GM21619 (cell line): ENCODE measurements at regions not wholly inside any gene's neighbourhood (a gene's known extent, or its start where the extent isn't known, plus 50 kb on each side); places are given as distances from the start of the nearest gene placed in this dataset.
A peak's percentile ranks its signal among the peaks of the same experiment; 100 is the strongest.

Experiments used
- ATAC-seq: cut with Tn5 transposase; IDR thresholded peaks from one replicate; pipeline ENCODE4 v1.9.1; 2021; ENCODE audit not compliant: unreplicated experiment

DNA sequence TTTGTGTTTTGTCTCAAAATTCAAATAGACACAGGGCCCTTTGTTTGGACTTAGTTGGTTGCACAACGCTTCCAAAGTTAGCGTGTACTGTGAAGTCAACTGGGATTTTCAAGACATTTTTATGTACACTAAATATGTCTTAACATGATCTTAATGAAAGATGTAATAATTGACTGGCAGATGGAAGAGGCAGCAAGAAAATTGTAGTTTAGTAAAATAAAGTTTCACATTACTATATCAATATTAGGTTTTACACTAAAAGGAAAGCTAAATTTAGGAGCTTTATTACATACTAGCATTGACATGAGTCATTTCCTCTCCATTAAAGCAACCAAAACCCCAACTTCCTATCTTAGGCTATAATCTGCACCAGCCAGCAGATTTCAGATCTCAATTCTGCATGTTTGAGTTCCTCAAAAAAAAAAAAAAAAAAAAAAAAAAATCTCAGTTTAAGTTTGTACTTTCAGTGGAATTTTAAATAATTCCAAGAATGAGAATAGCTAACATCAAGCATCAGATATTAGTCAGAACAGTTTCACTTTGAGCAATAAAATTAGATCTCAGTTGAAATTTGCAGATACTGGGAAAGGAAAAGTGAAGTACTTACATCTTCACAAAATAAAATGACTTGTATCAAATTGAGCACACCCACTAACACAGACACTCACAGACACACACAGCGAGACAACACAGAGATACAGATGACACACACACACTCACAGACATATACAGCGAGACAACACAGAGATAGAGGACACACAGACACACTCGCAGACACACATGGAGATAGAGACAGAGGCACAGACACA, 346.6 kb upstream of the KLF6 start:
- peak; percentile 67 for ATAC-seq

- no peak for ATAC-seq
Observed at GRCh38 chr10:4130685-4131084, 345.7 kb upstream of the KLF6 start.

GRCh38 chr10:4129866-4130477, 345.0 kb upstream of the KLF6 start:
- no peak for ATAC-seq

DNA sequence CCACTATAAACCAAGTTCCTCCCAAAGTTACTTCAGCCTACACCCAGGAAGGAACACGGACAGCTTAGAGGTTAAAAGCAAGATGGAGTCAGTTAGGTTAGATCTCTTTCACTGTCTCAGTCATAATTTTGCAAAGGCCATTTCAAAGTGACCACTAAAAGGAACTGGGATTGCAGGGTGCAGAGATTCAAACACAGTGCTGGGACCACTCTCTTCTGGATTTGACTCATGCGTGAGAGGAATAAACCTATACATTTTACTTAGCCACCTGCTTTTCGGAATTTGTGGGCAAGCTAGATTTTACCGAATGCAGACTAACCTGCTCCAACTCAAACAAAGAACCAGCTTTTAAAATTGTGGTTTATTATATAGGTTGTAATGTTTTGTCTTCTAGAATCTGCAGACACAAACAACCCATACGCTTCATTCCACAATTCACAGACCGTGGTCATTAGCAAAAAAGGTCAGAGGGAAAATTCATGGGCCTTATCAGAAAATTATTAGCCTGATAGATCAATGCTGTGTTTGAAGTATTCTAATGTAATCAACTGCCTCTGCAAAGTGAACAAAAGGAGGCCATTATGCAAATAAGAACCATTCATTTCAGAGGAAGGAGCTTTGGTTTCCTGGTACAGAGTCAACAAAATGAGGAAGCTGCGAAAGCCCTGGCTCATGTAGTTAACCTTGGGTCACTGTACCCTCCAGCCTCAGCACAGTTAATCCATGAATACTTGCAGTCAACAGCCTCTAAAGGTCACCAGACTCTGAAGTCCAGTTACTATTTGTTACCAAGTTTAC, 342.7 kb upstream of the KLF6 start:
- peak; percentile 52 for ATAC-seq

DNA sequence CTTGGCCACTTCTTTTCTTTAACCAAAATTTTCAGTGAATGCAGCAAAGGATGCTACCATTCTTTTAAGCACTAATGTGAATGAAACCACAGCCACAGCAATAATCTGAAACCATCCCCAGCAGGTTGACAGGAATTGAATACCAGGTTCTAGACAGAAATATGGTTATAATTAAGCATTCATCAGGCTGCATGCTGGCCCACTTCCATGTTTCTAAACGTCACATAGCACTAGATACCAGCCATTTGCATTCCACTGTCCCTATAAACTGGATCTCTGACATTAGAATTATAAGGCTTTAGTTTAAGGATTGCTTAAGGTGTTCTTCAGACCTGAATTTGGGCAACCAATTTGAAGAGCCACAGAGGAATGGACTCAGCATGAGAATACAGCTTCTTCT, 340.8 kb upstream of the KLF6 start:
- no peak for ATAC-seq

- ATAC-seq, result peak; percentile 74
Observed at GRCh38 chr10:4121502-4122380, 336.7 kb upstream of the KLF6 start.

- no peak for ATAC-seq
Observed at GRCh38 chr10:4120096-4120853, 335.3 kb upstream of the KLF6 start.

- no peak for ATAC-seq
Observed at GRCh38 chr10:4119107-4119506, 334.1 kb upstream of the KLF6 start.

DNA sequence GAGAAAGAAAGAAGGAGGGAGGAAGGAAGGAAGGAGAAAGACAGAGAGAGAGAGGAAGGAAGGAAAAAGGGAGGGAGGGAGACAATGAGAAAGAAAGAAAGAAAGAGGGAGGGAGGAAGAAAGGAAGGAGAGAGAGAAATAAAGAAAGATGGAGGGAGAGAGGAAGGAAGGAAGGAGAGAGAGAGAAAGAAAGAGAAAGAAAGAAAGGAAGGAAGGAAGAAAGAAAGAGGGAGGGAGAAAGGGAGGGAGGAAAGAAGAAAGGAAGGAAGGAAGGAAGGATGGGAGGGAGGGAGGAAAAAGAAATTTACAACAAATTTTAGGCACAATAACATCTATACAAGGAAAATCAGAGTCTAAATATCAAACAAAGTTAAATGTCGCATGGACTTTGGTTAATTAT, 332.6 kb upstream of the KLF6 start:
- no peak for ATAC-seq

DNA sequence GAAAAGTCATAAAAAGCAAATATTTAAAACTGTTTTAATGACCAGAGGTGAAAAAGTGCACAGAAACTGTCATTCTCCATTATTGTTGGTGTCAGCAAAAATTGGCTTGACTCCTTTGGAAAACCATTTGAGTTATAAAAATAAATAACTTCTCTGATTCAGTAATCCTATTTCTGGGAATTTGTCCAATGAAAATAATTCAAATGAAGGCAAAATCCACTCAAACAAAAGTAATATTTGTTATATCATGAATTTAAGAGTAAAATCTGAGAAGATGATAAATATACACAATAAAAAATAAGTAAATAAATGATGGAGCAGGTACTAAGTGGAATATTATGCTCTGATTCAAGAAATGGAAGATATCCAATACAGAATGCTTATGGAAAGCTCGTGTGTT, 326.6 kb upstream of the KLF6 start:
- ATAC-seq, result no peak

DNA sequence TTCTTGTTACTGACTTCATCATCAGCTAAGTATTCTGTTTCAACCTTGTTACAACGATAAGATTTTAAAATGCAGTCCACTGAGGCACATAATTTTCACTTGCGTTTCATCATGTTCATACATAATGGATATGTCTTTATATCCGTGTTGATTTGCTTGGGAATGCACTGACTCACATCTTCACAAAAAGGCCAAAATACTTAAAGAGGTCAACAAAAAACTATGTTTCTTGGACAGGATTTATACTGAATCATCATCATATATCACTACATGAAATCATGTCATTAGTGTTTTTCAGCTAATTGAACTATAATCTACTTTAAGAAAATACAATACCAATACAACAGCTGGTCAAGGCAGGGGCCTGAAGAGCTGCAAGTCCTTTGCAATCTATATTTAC, 324.5 kb upstream of the KLF6 start:
- ATAC-seq, result no peak

DNA sequence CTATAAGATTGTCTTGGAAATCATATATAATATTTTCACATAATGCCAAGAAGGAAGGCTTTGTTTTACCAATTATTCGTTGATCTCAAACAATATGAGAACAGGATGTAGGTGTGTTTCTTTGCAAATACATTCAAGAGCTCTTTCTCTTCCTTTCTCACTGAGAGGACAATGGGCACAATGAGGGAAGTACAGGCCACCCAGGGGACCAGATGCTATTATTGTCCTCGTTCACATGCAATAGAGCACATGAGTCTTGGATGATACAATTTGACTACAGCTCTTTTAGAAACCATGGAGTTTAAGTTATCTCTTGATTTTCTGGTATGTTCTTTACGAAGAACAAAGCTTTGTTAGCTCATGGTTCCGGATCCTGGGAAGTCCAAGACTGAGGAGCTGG, 323.7 kb upstream of the KLF6 start:
- no peak for ATAC-seq

- ATAC-seq, result no peak
Observed at GRCh38 chr10:4107285-4107851, 322.4 kb upstream of the KLF6 start.

- no peak for ATAC-seq
Observed at GRCh38 chr10:4103603-4104002, 318.6 kb upstream of the KLF6 start.

GRCh38 chr10:4102802-4103344, 317.9 kb upstream of the KLF6 start:
- no peak for ATAC-seq

GRCh38 chr10:4101918-4102654, 317.1 kb upstream of the KLF6 start:
- ATAC-seq, result no peak

- no peak for ATAC-seq
Observed at GRCh38 chr10:4100380-4100779, 315.4 kb upstream of the KLF6 start.

- no peak for ATAC-seq
Observed at GRCh38 chr10:4099202-4099601, 314.2 kb upstream of the KLF6 start.
